ENCODE measurements at regions not wholly inside any gene's neighbourhood (a gene's known extent, or its start where the extent isn't known, plus 50 kb on each side); places are given as distances from the start of the nearest gene placed in this dataset.

- no peaks in the 10 kb centered on the region for H3K4me1 Mint-ChIP-seq
- DNase-seq (ENCODE audit: low spot score) (no peak), ATAC-seq (no peak)
- no peak overlapping the region for H3K27ac Mint-ChIP-seq
- POLR2A ChIA-PET, result no interaction called here
- no peak for TF ChIP-seq TEAD1 (CRISPR knock-in tag; IDR thresholded peaks at IDR 0.05)
- no peak for TF ChIP-seq USF1 (CRISPR knock-in tag; IDR thresholded peaks at IDR 0.05)
- no peak for TF ChIP-seq FOXK1 (CRISPR knock-in tag; IDR thresholded peaks at IDR 0.05)
- TF ChIP-seq ATF1 (CRISPR knock-in tag; IDR thresholded peaks at IDR 0.05), result no peak
- no peak for TF ChIP-seq TCF7 (CRISPR knock-in tag; IDR thresholded peaks at IDR 0.05; ENCODE audit: low read depth)
- TF ChIP-seq ZNF532 (CRISPR knock-in tag; IDR thresholded peaks at IDR 0.05; ENCODE audit: borderline replicate concordance), result no peak
- no peak for TF ChIP-seq MXD4 (CRISPR knock-in tag; IDR thresholded peaks at IDR 0.05; ENCODE audit: borderline replicate concordance)
- TF ChIP-seq SOX15 (CRISPR knock-in tag; IDR thresholded peaks at IDR 0.05), result no peak
- TF ChIP-seq NFYB (CRISPR knock-in tag; conservative IDR thresholded peaks at IDR 0.05; ENCODE audit: low read depth), result no peak
- TF ChIP-seq ZNF263 (CRISPR knock-in tag; IDR thresholded peaks at IDR 0.05; ENCODE audit: low read depth), result no peak
- TF ChIP-seq ZNF232 (CRISPR knock-in tag; IDR thresholded peaks at IDR 0.05), result no peak
- no peak overlapping the region for H3K4me3 Mint-ChIP-seq
- CTCF ChIA-PET, result no interaction called here
- H3K36me3 Mint-ChIP-seq, result no peaks in the 10 kb centered on the region
- H3K27me3 Mint-ChIP-seq (ENCODE audit: low read depth), result 0 out of 2 replicates have a peak, but pooled peaks cover 2% of the 10 kb centered on the region
- peaks cover 6% of the 10 kb centered on the region for H3K9me3 Mint-ChIP-seq
These were observed 190.0 kb upstream of the SMIM30 start for GRCh38 chr7:113308399-113308798.

GRCh38 chr7:113307147-113307546 is 188.8 kb upstream of the SMIM30 start:
- 0 out of 2 replicates have a peak, but pooled peaks cover 2% of the 10 kb centered on the region for H3K27me3 Mint-ChIP-seq (ENCODE audit: low read depth)
- ChIA-PET POLR2A (no interaction called here), CTCF (no interaction called here)
- DNase-seq (ENCODE audit: low spot score), result no peak
- no peak overlapping the region for H3K27ac Mint-ChIP-seq
- H3K4me3 Mint-ChIP-seq, result no peak overlapping the region
- H3K36me3 Mint-ChIP-seq, result no peaks in the 10 kb centered on the region
- H3K4me1 Mint-ChIP-seq, result no peaks in the 10 kb centered on the region
- no peak for ATAC-seq
- H3K9me3 Mint-ChIP-seq, result peaks cover 12% of the 10 kb centered on the region
- TF ChIP-seq NR1H2 (CRISPR knock-in tag; IDR thresholded peaks at IDR 0.05), result no peak
- TF ChIP-seq USF2 (CRISPR knock-in tag; IDR thresholded peaks at IDR 0.05), result no peak
- TF ChIP-seq JAZF1 (CRISPR knock-in tag; IDR thresholded peaks at IDR 0.05), result no peak
- no peak for TF ChIP-seq TEAD4 (CRISPR knock-in tag; IDR thresholded peaks at IDR 0.05)
- no peak for TF ChIP-seq TP53 (CRISPR knock-in tag; IDR thresholded peaks at IDR 0.05)
- no peak for TF ChIP-seq E2F5 (CRISPR knock-in tag; IDR thresholded peaks at IDR 0.05)
- TF ChIP-seq CREM (CRISPR knock-in tag; IDR thresholded peaks at IDR 0.05), result no peak
- no peak for TF ChIP-seq NFATC4 (CRISPR knock-in tag; IDR thresholded peaks at IDR 0.05)
- no peak for TF ChIP-seq ATF3 (CRISPR knock-in tag; conservative IDR thresholded peaks at IDR 0.05)
- no peak for TF ChIP-seq IRF1 (CRISPR knock-in tag; IDR thresholded peaks at IDR 0.05)
- TF ChIP-seq GTF2I (CRISPR knock-in tag; conservative IDR thresholded peaks at IDR 0.05), result no peak
- no peak for TF ChIP-seq ZNF671 (CRISPR knock-in tag; IDR thresholded peaks at IDR 0.05)

Measured in WTC11 (cell line).